ENCODE measurements at regions not wholly inside any gene's neighbourhood (a gene's known extent, or its start where the extent isn't known, plus 50 kb on each side); places are given as distances from the start of the nearest gene placed in this dataset.

GRCh38 chr2:136582628-136583205, 182.6 kb upstream of the THSD7B start:
- TF ChIP-seq GATA3 (IDR thresholded peaks at IDR 0.05; ENCODE audit: low read depth, low read length) = no peak
- TF ChIP-seq GATA2 (IDR thresholded peaks at IDR 0.05; ENCODE audit: low read depth, low read length) = no peak

Data from SH-SY5Y (cell line).